ENCODE measurements at regions not wholly inside any gene's neighbourhood (a gene's known extent, or its start where the extent isn't known, plus 50 kb on each side); places are given as distances from the start of the nearest gene placed in this dataset.

DNA sequence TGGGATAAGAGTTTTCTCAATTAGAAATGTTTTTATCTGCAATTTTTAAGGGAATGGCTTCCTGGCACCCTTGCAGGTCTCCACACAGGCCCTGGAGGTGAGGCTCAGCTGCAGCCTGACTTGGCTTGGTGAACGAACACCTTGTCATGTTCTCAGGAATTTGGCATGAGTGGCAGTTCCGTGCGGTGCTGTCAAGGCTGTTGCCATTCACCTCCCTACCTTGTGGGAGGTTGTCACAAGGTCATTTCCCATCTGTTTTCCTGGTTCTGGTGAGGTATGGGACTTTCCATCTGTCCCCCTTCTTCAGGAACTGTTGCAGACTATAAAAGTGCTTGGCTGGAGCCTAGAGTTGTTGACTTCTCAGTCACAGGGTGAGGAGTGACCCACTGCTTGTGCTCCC, 82.9 kb downstream of the ELOVL4 start:
- no peak for DNase-seq (ENCODE audit: low read depth, low spot score)

DNA sequence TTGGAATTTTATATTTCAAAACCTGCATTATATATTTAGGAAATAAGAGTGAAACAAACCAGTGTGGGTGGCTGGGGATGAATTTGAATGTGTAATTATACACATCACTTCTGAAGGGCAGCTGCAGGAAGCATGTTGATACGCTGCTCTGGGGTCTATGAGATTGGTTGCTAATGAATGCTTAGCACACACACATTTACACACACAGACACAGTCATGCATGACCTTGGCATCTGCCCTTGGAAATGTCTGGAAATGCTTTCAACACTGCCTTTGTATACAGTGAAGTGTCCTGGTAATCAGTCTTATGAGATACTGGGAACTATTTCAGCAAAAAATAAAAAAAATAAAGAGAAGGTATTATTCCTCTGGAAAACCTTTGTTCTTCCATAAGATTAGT, 83.4 kb downstream of the ELOVL4 start:
- DNase-seq (ENCODE audit: low read depth, low spot score): no peak

DNA sequence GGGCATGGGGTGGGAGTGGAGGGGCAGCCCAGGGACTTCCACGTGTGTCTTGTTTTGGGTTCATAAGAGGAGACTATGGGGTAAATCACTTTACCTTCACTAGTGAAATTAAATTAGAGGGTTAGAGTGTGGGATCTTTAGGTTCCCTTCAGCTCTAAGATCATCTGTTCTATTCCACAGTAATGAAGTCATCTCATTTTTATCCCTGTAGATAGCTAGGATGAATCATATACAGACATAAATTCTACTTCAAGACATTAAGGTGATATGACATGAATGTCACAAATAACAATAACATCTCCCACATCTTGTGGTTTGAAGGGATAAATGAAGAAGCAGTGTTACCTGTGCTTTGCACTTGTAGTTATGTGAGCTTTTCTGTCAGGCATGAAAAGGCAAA, 83.8 kb downstream of the ELOVL4 start:
- DNase-seq (ENCODE audit: low read depth, low spot score): no peak

DNA sequence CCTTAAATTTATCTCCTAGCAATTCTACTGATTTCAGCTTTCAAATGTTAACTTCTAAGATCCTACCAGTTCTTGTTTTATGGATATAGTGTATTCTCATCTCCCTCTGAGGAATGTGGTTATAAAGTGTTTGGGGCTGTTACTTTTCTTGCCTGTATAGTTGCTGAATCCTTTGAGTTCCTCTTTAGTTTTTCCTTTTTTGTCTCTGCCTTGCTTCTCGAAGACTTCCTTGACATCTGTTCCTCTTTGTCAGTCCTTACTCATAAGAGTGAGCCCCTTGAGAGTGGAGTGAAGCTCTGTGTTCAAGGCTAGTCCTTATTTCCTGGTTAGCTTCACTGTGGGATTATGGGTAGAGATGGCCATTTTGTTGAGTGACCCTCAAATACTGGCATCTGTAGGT, 84.6 kb downstream of the ELOVL4 start:
- DNase-seq (ENCODE audit: low read depth, low spot score): no peak

DNA sequence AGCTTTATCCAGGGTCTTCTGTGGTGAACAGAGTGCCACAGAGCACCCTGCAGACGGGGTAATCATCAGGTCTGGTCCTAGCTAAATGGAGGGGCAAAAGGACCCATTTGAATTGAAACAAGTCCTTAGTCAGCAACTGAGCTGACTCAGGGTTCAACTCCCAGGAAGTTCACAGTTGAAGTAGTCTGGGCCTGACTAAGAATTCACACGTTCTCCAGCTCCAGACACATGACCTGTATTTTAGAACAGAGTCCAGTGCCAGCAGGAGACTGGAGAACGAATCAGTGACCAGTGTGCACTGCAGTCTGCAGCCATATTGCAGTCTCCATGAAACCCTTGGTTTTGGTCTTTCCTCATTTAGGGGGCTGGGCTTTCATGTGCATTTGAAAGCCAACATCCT, 85.2 kb downstream of the ELOVL4 start:
- no peak for DNase-seq (ENCODE audit: low read depth, low spot score)

DNA sequence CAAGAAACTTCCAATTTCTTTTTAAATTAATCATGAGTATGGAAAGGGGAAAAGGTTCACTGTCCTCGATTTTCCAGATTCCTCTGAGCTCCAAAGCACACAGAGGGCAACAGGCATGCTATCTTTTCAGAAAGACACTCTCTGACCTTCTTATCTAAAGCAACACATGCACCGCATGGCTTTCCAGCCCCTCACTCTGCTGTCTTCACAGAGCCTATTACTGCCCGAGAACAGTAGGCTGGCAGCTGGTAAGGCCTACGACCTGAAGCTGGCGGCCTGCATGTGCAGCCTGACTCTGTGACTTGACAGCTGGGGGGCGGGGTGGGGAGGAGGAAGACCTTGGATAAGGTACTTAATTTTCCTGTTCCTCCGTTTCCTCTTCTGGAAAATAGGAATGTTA, 86.3 kb downstream of the ELOVL4 start:
- DNase-seq (ENCODE audit: low read depth, low spot score): no peak

DNA sequence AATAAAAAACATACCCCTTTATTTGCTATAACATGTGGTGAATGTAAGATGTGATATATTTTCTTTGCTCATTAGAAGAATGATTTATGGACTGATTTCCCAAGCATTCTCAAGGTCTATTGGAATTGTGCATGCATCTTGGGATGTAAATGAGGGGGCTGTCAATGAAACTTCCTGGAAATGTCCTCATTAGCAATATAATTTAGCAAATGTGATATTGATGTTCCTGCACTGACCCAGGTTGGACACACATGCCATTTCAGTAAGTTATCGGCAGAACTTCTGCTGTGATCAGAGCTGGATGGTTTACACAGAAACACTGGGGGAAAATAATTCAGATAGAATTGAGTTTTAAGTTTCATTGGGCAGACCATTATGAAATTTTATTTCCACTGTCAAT, 99.9 kb downstream of the ELOVL4 start:
- no peak for DNase-seq (ENCODE audit: low read depth, low spot score)

DNA sequence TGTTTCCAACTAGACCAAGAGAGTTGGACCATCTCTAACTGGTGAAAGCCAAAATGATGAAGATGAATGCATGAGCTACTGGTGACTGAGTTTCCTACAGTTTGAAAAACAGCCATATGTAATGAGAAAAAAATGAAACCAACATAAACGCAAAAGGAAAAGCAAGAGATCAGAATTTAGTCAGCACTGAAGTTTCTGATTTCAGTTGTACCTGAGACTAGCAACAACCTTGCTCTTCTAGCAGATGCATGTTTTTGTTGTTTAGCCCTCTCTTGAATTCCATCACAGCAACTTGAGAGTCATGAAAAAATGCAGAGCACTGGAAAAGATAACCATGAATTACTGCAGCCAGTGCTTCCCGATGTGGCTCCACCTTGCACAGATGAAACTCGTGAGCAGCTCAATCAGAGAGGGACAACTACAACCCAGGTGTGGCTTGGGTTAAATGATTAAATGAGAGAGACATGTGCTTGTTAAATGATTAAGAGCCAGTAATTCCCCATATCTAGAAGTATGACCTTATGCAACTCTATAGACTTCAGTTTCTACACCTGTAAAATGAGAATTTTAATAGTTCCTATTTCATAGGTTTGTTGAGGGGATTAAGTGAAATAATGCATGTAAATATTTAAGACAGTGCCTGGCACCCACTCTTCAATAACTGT, 104.8 kb downstream of the ELOVL4 start:
- no peak for DNase-seq (ENCODE audit: low read depth, low spot score)

DNA sequence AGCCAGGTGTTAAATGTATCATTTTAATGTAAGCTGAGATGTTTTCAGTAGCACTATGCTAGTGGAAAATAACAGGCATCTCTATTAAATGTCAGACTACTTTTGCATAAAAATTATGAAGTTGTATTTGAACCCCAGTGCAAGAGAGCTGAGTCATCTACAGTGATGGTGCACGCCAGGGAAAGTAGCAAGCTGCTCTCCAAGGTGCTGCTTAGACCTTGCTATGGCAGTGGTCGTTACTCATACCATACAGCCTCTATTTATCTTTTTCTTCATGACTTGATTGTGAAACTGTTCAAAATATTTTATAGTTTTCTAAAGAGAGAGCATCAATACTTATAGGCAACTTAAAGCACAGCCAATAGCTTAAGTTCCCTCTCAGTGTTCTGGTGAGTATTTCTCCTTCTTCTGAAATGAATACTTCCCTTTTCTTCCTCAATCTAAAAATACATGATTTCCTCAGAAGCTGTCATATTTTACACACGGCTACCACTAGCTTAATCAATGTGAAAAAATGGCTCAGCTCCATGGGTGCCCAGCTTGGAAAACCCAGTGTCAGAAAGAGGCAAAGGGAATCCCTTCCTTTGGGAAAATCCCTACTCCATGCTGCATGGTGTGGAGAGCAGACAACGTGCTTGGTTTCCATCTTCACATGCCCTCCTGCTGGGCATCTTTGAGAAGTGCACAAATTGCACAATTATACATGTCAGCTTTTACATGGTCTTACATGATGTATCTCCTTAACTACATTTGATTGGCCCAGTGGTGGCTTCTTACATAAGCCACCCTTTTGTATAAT, 105.6 kb downstream of the ELOVL4 start:
- no peak for DNase-seq (ENCODE audit: low read depth, low spot score)

DNA sequence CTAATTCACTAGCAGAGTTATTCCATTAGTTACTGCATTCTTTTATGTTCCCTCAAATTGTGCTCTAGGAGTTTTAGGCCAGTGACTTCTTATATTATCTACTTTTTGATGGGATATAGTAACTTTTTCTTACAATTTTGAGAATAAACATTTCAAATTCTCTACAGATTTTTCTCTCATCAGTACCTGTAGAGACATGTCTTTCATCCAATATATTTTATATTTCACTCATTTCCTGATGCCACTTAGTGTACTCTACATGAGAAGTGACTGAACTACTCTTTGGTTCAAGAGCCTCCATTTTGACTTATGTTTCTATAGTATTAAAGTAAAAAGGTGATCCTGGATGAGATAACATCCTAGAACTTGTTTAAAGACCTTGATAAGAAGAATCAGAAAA, 108.5 kb downstream of the ELOVL4 start:
- no peak for DNase-seq (ENCODE audit: low read depth, low spot score)

DNA sequence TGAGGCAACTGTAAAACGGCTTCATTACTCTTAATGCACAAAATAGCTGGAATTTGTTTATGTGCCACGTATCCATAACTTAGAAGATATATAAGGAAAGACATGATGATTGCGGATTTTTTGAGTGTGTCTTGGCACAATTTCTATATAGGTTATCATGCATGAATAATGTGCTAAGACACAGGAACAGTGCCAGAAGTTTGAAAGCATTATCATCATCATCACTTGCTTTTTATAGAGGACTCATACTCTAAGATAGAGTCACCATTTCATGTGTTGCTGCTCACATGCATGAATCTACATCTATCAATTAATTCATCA, 113.4 kb downstream of the ELOVL4 start:
- no peak for DNase-seq (ENCODE audit: low read depth, low spot score)

DNA sequence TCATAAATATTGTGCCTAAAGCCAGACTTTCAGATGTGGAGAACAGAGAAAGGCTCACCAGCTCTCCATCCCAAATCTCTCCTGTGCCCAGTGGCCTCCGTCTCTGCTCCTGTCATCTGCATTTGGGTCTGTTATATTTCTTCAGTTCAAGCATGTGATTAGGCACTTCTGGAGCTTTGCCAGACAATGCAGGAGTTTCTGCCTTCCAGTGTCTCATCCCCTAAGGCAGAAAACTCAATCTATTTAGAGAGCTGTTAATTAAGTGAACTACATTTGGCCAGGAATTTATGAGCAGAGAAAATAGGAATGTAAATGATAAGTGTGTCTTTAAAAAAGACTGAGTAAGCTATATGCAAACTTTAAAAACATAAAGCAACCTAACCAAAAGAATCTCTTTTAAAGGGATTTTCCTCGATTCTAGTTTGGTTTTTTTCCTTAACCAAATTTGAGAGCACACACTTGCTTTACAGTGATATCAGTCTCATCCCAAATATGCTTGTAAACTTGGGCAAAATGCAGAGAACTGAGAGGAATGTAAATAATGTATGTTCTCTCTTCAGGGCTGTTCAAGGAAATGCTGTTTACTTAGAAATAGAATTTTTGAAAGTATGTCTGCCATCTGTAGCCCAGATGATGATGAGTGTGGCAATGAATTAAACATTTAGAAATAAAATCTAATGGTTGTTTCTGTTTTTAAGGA, 113.9 kb downstream of the ELOVL4 start:
- DNase-seq (ENCODE audit: low read depth, low spot score): peak; percentile 32

DNA sequence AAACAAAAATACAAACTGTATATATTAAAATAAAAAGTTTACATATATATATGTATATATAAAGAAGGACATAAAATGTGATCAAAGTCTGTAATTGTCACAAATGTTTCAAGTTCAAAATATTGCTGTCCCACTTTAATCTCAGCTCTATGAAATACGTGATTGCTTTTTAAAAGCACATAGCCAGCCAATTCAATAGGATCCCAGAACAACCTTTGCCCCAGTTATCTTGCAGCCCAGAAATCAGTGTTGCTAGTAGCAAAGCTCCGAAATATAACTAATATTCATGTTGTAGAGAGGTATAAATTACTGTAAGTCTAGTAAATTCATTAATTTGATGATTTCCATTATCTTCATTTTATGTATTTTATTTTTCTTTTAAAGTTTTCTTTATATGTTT, 114.6 kb downstream of the ELOVL4 start:
- DNase-seq (ENCODE audit: low read depth, low spot score): no peak

DNA sequence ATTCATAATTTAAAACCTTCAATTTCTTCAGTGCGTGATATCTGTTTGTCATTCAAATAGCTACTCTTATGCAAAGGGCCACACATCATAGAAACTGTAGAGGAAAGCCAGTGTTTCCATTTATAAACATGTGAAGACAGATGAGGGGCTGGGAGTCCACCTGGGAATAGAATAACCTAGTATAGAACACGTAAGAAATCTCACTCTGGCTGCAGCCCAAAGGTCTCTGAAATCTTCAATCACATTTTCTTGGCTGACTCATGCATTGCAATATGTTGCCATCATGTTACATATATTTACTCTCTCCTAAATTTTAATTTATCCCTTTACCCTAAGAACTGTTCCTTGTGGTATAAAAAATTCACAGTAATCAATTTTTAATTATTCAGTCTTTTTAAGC, 123.2 kb downstream of the ELOVL4 start:
- DNase-seq (ENCODE audit: low read depth, low spot score): no peak

DNA sequence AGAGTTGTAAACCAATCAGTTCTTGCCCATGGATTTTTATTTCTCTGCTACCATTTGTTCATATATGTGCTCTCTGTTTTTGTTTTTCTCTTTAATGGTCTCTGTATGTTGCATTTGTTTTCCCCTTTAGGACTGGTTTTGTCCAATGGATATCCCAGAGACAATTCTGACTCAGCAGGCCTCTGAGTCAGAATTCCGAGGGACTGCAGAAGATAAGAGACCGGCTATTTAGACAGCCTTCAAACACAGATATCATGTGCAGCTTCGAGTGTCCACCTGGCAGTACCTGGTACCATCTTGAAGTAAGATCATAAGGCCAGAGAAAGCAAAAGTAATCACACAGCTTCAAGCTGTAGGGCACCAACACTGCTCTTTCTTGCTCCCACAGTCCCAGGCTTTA, 125.5 kb downstream of the ELOVL4 start:
- peak; percentile 9 for DNase-seq (ENCODE audit: low read depth, low spot score)

DNA sequence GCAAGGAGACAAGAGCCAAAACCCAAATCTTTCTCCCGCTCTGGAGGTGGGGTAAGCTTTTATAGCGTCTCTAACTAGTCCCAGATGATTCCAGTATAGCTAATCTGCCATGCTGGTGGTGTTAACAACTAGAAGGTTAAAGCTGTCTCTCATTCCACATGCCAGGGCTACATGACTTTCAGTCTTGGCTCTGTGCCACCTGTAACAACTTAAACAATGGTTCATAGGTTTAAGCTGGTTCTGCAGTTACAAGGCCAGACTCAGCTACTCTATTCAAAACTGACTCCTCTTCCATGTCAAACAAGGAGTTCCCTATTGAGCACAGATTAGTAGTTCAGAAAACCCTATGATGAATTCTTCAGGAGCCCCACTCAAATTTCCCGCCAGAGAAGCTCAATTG, 128.9 kb downstream of the ELOVL4 start:
- DNase-seq (ENCODE audit: low read depth, low spot score): no peak

DNA sequence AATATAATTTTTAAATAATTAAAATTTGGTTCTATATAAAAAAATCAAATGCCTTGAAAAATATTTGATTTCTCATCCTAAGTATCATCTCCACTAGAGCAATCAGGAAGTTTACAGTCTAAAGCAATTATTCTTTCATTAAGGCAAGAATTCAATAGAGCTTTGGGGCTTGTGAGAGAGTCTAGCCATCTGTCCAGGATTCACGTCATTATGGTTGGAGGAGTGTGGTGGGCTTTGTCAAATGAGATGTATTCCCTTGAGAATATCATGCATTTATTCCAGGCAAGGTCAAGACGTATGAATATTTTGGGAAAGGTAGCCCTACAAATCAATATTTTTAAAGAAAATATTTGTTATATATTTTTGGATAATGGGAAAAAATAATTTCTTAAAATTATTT, 132.4 kb downstream of the ELOVL4 start:
- no peak for DNase-seq (ENCODE audit: low read depth, low spot score)

DNA sequence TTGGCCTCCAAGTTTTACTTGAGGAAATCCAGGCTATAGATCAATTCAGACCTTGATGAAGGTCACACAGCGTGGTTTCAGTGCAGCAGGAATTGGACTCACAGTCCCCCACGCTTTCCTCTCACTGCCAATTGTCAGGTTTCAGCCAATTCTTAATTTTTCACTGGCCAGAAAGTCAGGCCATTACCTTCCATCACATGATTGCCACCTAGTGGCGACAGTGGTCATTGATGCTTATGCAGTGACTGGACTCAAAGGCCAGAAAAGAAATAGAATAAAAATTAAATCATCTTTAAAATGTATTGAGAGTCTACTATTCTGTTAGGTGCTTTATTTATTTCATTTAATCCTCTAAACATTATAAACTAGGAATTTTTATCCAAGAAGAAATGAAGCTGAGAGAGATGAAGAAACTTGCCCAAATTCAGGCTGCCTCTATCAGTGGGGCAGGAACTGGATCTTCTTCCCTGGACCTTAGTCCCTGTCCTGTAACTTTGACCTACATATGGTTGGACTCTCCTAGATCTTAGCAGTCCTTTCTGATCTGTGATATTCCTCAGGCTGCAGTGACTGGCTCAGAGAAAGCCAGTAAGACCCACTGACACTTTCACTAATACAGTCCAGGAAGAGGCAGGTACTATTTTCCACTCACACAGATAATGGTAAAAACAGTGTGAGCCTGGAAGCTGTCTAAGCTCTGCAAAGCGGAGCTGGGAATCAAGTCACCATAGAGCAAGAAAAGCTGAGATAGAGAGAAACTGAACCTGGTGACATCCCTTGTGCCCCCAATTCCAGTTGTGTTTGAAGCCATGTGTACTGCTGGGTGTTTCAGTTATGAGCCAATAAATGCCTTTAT, 133.3 kb downstream of the ELOVL4 start:
- peak; percentile 37 for DNase-seq (ENCODE audit: low read depth, low spot score)

DNA sequence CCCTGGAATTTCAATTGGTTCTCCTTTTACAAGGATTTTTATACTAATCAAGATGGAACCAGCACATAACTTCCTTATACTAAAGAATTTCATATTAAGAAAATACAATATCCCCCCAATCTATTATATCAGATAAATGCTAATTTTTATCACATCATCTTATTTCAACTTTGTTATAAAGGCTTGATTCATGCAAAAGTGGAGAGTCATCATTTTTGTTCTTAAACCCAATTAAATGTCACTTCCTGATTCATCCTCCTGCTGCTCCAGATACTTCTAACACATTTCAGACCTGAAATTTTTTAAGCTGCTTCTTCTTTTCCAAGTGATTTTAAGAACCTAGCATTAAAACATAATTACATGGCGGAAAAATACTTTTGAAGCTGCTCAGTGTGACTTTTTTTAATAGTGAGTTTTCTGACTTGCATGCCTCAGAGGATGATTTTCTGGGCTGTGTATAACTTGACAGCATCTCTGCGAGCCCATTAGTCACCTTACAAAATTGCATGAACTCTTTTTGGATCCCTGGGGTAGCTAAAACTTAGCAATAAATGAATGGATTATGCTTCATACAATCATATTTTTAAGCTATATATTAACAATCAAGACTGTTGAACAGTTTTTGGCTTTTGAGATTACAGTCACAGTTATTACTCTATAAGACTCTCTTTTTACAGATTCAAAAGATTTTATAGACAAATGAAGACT, 134.1 kb downstream of the ELOVL4 start:
- no peak for DNase-seq (ENCODE audit: low read depth, low spot score)

DNA sequence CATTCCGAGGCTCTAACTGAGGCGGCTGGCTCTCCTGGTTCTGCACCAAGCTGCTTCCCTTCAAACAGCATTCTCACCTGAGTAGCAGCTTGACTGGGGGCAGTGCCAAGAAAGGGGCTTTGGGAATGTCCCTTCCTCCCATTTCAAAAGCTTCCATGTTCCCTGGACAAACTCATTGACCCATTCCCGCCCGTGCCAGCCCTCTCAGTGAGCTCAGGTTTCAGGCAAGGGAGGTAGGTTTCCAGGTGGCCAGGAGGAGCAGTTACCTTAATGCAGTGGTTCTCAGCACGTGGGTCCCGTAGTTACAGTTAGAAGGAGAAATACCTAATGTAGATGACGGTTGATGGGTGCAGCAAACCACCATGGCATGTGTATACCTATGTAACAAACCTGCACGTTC, 135.2 kb downstream of the ELOVL4 start:
- DNase-seq (ENCODE audit: low read depth, low spot score): no peak

DNA sequence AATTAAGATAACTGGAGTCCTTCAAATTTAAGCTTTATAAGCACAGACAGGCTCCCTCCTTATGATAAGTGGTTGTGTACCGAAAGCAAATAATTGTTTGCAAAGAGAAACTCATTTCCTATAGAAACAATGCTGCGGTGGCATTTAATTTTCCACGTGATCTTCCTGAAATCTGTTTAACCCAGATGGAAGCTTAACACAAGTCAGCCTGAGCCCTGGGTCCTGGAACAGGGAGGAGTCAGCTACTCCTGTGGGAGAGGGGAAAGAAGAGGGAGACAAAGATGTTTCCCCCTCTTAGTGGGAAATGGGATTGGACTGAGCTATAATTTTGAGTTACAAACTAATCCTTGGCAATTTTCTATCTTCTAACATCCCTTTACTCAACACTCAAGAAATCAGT, 136.5 kb downstream of the ELOVL4 start:
- no peak for DNase-seq (ENCODE audit: low read depth, low spot score)

Measured in ELF-1 (cell line).